Ishikawa (cell line): ENCODE measurements at regions not wholly inside any gene's neighbourhood (a gene's known extent, or its start where the extent isn't known, plus 50 kb on each side); places are given as distances from the start of the nearest gene placed in this dataset.

Experiments
- CEBPB ChIP-seq: IDR thresholded peaks from 2 replicates; pipeline ENCODE4 v1.6.1; 2012
- CREB1 ChIP-seq: IDR thresholded peaks from 2 replicates; pipeline ENCODE4 v1.6.1; 2012; ENCODE audit warnings: low read depth
- EGR1 ChIP-seq: IDR thresholded peaks from 2 replicates; pipeline ENCODE4 v1.6.1; 2012
- EP300 ChIP-seq: IDR thresholded peaks from 2 replicates; pipeline ENCODE4 v1.6.1; 2012; ENCODE audit warnings: borderline replicate concordance
- FOXM1 ChIP-seq: IDR thresholded peaks from 2 replicates; pipeline ENCODE4 v1.6.1; 2012; ENCODE audit warnings: low read depth, borderline replicate concordance
- NFIC ChIP-seq: IDR thresholded peaks from 2 replicates; pipeline ENCODE4 v1.6.1; 2012
- RAD21 ChIP-seq: IDR thresholded peaks from 2 replicates; pipeline ENCODE4 v1.6.1; 2012; ENCODE audit warnings: low read depth
- REST ChIP-seq: IDR thresholded peaks from 2 replicates; pipeline ENCODE4 v1.6.1; 2012; ENCODE audit warnings: low read depth, mild to moderate bottlenecking
- TAF1 ChIP-seq: IDR thresholded peaks from 2 replicates; pipeline ENCODE4 v1.6.1; 2012; ENCODE audit warnings: low read depth, mild to moderate bottlenecking
- TCF12 ChIP-seq: IDR thresholded peaks from 2 replicates; pipeline ENCODE4 v1.6.1; 2012; ENCODE audit warnings: low read depth
- TEAD4 ChIP-seq: IDR thresholded peaks from 2 replicates; pipeline ENCODE4 v1.6.1; 2012
- YY1 ChIP-seq: IDR thresholded peaks from 2 replicates; pipeline ENCODE4 v1.6.1; 2012; ENCODE audit warnings: low read depth
- ZBTB7A ChIP-seq: IDR thresholded peaks from 2 replicates; pipeline ENCODE4 v1.6.1; 2012; ENCODE audit warnings: low read depth
- TF ChIP-seq, protein P1 (sequence below): IDR thresholded peaks from 2 replicates; pipeline ENCODE4 v1.6.1; 2012
- TF ChIP-seq, protein P2 (sequence below): IDR thresholded peaks from 2 replicates; pipeline ENCODE4 v1.6.1; 2012

DNA sequence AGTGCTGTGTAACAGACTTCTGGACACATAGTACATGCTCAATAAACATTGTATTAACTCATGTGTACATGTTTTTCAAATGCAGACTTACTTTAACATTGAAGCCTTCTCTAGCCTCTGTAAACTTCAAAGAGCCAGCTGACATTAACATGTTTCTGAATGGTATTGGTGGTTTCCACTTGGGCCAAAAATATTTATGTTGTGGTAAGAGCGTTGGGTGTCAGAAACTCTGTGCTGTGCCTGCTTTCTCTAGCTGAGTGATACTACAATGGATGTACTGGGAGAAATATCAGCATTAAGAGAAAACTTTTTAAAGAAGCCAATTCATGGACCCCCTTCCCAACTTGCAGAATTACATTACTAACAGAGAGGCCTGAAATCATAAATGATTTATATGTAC is 1951.7 kb downstream of the TP53TG3F start:
- TF ChIP-seq EP300 (no peak), CREB1 (no peak), TAF1 (no peak), RAD21 (no peak), EGR1 (no peak), TEAD4 (no peak), FOXM1 (no peak), REST (no peak), TCF12 (no peak), ZBTB7A (no peak), YY1 (no peak), NFIC (no peak)
- TF ChIP-seq, protein P1, sequence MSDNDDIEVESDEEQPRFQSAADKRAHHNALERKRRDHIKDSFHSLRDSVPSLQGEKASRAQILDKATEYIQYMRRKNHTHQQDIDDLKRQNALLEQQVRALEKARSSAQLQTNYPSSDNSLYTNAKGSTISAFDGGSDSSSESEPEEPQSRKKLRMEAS: no peak
- TF ChIP-seq, protein P2, sequence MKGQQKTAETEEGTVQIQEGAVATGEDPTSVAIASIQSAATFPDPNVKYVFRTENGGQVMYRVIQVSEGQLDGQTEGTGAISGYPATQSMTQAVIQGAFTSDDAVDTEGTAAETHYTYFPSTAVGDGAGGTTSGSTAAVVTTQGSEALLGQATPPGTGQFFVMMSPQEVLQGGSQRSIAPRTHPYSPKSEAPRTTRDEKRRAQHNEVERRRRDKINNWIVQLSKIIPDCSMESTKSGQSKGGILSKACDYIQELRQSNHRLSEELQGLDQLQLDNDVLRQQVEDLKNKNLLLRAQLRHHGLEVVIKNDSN: no peak

DNA sequence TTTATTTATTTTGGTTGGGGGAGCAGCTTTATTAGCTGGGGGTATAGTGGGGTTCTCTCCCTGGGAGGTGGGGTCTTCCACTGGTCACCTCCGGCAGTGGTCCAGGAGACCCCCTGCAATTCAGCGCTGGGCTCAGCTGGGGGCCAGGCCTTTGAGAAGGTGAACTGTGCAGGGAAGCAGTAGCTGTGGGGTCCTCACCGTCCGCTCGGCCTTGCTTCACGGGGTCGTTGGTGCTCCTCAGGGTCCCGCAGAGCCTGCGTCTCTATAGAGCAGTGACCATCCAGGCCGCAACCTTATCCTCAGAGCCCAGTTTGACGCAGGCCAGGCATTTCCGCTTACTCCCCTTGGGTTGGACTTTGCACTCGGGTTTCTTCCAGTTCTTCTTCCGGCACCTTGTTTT is 1954.7 kb downstream of the TP53TG3F start:
- no peak for TF ChIP-seq FOXM1
- no peak for TF ChIP-seq CREB1
- TF ChIP-seq ZBTB7A: no peak
- TF ChIP-seq TAF1: no peak
- TF ChIP-seq, protein P2: no peak
- no peak for TF ChIP-seq TEAD4
- no peak for TF ChIP-seq YY1
- TF ChIP-seq NFIC: no peak
- TF ChIP-seq CEBPB: no peak
- TF ChIP-seq, protein P1: no peak
- no peak for TF ChIP-seq REST
- no peak for TF ChIP-seq EGR1
- no peak for TF ChIP-seq EP300
- TF ChIP-seq TCF12: no peak
- no peak for TF ChIP-seq RAD21

DNA sequence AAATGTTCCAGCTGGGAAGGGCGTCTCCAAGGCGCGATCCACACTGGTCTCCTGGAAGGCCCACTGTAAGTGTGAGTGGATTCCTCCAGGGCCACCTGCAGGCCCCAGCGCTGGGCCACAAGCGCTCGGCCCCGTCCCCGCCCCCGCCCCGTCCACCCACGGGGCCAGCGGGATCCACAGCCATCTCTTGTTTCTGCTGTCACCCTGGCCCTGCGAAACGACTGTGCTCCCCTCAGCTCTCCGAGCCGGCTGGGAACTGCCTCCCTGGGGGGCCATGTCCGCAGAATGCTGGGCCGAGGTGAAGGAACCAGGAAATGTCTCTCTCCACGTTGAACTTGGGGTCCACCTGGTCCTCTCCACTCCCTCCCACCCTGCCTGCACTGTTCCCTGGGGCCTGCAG is 1955.2 kb downstream of the TP53TG3F start:
- TF ChIP-seq, protein P2: no peak
- TF ChIP-seq REST: no peak
- no peak for TF ChIP-seq ZBTB7A
- no peak for TF ChIP-seq RAD21
- no peak for TF ChIP-seq NFIC
- no peak for TF ChIP-seq CREB1
- TF ChIP-seq TAF1: no peak
- no peak for TF ChIP-seq FOXM1
- TF ChIP-seq EP300: no peak
- TF ChIP-seq YY1: no peak
- no peak for TF ChIP-seq CEBPB
- no peak for TF ChIP-seq EGR1
- TF ChIP-seq TEAD4: no peak
- TF ChIP-seq, protein P1: no peak
- TF ChIP-seq TCF12: no peak

DNA sequence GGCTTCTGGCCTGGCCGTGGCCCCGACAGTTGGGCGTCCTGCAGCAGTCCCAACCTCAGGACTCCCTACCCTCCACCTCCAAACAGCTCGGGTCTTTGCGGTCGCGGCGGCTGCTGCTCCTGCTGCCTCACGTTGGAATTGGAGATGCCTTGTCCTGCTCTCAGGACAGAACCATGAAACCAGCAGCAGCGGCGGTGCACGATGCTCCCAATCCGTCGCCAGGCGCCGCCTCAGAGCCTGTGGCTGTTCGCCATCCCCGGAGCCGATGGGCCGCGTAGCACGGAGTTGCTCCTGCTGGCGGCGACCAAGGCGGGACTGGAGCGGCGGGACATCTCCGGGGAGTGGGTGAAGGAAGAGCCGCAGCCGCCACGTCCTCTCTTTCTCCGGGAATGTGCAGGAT is 1965.9 kb downstream of the TP53TG3F start:
- no peak for TF ChIP-seq EP300
- no peak for TF ChIP-seq NFIC
- no peak for TF ChIP-seq EGR1
- no peak for TF ChIP-seq CEBPB
- no peak for TF ChIP-seq FOXM1
